Vagina (tissue), 2 donors: ENCODE measurements at regions not wholly inside any gene's neighbourhood (a gene's known extent, or its start where the extent isn't known, plus 50 kb on each side); places are given as distances from the start of the nearest gene placed in this dataset.

Source experiments
- DNase-seq, 2 donors: peaks; one replicate each; pipeline ENCODE4 v3.0.0-alpha.2; 2017; ENCODE audit errors: extremely low spot score in 2 of 2
- H3K27ac ChIP-seq: fragments of 200-600 bp; sonication (generic); one replicate; pipeline ENCODE4 v1.5.1; 2019
- H3K27me3 ChIP-seq: fragments of 200-600 bp; sonication (generic); one replicate; pipeline ENCODE4 v1.5.1; 2019
- H3K36me3 ChIP-seq, 2 donors: fragments of 200-600 bp; sonication (generic); one replicate each; pipeline ENCODE4 v1.5.1; 2017 to 2019
- H3K4me1 ChIP-seq: fragments of 200-600 bp; sonication (generic); one replicate; pipeline ENCODE4 v1.5.1; 2019
- H3K4me3 ChIP-seq, 2 donors: fragments of 200-600 bp; sonication (generic); 1 replicate in 1 of 2; 2 replicates in 1 of 2; pipeline ENCODE4 v1.5.1; 2016 to 2019
- H3K9me3 ChIP-seq: fragments of 200-600 bp; sonication (generic); one replicate; pipeline ENCODE4 v1.5.1; 2019
- POLR2A ChIP-seq, 2 donors: fragments of 450-650 bp; IDR thresholded peaks; one replicate each; pipeline ENCODE4 v1.6.1; 2017; ENCODE audit warnings: antibody characterized with exemption in 2 of 2, mild to moderate bottlenecking in 2 of 2, moderate library complexity in 2 of 2
- POLR2AphosphoS5 ChIP-seq, 2 donors: sonication (generic); formaldehyde crosslinking; IDR thresholded peaks; one replicate each; pipeline ENCODE4 v1.9.0; 2017; ENCODE audit warnings: antibody characterized with exemption in 2 of 2, mild to moderate bottlenecking in 2 of 2, low read depth in 1 of 2; ENCODE audit not compliant: insufficient read depth in 1 of 2
- intact Hi-C: fragments of 100-400 bp; cut with DNase I; formaldehyde crosslinking; loops from one replicate; pipeline ENCODE4 v1.15.1; 2023
- TF ChIP-seq, protein P1 (sequence below), 3 experiments: fragments of 450-650 bp in 2 of 3; fragments of 200-600 bp in 1 of 3; sonication (generic) in 1 of 3; IDR thresholded peaks; one replicate each; pipeline ENCODE4 v1.5.1; 2017 to 2019; ENCODE audit warnings: antibody characterized with exemption in 3 of 3, mild to moderate bottlenecking in 2 of 3, moderate library complexity in 2 of 3

DNA sequence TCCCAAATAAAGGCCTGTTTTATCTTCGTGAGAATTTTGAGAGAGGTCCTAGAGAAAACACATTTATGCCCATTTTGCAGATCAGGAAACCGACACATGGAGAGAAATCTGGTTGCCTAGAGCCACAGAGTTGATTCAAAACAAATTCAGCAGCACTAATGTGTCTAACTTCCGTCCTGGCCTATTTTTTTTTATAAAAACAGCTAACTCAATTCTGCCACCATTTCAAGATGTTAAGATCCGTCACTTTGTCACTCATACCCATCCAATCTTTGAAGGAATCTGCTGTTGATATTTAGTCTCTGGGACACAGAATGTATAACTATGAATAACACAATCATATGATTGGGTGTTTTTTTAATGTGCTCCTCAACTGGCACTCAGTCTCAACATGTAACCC is 611.1 kb upstream of the ARID1B start:
- DNase-seq, result no peak
- peak overlapping the region; percentile 15 for H3K27ac ChIP-seq
- no peaks in the 10 kb centered on the region for H3K36me3 ChIP-seq
- H3K27me3 ChIP-seq, result no peaks in the 10 kb centered on the region
- no peaks in the 10 kb centered on the region for H3K9me3 ChIP-seq
- no peak overlapping the region for H3K4me3 ChIP-seq
- TF ChIP-seq POLR2A (IDR thresholded peaks at IDR 0.05) (no peak), POLR2AphosphoS5 (IDR thresholded peaks at IDR 0.05; ENCODE audit: insufficient read depth in 1 of 2, low read depth in 1 of 2) (no peak)
- TF ChIP-seq, protein P1, sequence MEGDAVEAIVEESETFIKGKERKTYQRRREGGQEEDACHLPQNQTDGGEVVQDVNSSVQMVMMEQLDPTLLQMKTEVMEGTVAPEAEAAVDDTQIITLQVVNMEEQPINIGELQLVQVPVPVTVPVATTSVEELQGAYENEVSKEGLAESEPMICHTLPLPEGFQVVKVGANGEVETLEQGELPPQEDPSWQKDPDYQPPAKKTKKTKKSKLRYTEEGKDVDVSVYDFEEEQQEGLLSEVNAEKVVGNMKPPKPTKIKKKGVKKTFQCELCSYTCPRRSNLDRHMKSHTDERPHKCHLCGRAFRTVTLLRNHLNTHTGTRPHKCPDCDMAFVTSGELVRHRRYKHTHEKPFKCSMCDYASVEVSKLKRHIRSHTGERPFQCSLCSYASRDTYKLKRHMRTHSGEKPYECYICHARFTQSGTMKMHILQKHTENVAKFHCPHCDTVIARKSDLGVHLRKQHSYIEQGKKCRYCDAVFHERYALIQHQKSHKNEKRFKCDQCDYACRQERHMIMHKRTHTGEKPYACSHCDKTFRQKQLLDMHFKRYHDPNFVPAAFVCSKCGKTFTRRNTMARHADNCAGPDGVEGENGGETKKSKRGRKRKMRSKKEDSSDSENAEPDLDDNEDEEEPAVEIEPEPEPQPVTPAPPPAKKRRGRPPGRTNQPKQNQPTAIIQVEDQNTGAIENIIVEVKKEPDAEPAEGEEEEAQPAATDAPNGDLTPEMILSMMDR (IDR thresholded peaks at IDR 0.05), result no peak
- intact Hi-C loops, result no loop called here
- H3K4me1 ChIP-seq, result peaks cover 32% of the 10 kb centered on the region

DNA sequence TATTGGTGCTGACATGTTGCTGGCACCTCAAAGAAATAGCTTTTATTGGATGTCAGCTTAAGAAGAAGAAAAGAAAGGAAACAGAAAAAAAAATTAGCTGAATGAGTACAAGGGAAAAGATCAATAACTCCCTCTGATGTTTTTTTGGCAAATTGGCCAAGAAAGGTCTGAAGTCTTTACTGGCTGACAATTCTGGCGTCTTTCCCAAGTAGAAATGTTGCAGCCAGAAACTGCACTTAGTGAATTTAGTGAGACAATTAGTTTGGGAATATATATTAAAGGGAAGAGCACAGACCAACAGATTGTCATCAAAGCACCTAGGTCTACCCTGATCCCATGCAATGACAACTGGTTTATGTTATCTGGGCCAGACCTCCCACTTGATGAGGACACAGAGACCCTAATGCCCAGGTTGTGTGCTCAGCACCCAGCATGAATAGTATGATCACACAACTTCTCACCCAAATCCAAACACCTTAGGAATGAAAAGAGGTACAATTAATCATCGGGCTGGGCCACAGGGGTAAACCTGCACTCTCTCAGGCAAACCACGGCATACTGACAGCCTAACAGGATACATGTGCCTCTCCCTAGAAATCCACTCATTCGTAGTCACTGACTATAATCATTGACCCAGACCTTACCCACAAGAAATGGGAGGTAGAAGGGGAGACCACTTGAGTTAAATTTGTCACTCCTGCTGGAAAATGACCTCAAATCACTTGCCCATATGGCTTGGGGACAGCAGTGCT is 612.3 kb upstream of the ARID1B start:
- no peak overlapping the region for H3K4me3 ChIP-seq
- no peak for TF ChIP-seq POLR2A (IDR thresholded peaks at IDR 0.05)
- no peak for TF ChIP-seq POLR2AphosphoS5 (IDR thresholded peaks at IDR 0.05; ENCODE audit: insufficient read depth in 1 of 2, low read depth in 1 of 2)
- TF ChIP-seq, protein P1 (IDR thresholded peaks at IDR 0.05), result no peak
- H3K4me1 ChIP-seq, result peaks cover 32% of the 10 kb centered on the region
- H3K9me3 ChIP-seq, result no peaks in the 10 kb centered on the region
- DNase-seq, result no peak
- H3K36me3 ChIP-seq, result no peaks in the 10 kb centered on the region
- H3K27me3 ChIP-seq, result no peaks in the 10 kb centered on the region
- peak overlapping the region; percentile 34 for H3K27ac ChIP-seq
- intact Hi-C loops, result no loop called here

DNA sequence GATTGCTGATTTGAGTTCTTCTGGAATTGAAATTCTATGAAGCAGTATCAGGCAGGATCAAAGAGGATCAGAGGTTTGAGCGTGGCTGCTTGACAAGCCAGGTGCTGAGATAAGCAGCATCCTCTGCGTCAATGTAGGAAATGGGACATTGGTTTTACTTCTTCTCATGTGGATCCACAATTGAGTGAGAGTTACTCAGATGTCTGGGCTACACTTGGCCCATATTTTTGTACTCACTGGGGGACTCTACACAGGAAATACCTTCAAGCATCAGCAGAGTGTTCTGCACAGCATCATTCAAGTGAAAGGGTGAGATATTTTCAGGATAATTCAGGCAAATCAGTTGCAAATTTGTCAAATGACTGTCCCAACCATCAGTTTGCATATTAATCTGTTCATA is 613.9 kb upstream of the ARID1B start:
- Histone ChIP-seq H3K9me3 (no peaks in the 10 kb centered on the region), H3K36me3 (no peaks in the 10 kb centered on the region), H3K27me3 (no peaks in the 10 kb centered on the region), H3K4me1 (peaks cover 32% of the 10 kb centered on the region), H3K27ac (no peak overlapping the region), H3K4me3 (no peak overlapping the region)
- intact Hi-C loops, result no loop called here
- no peak for TF ChIP-seq POLR2AphosphoS5 (IDR thresholded peaks at IDR 0.05; ENCODE audit: insufficient read depth in 1 of 2, low read depth in 1 of 2)
- no peak for TF ChIP-seq POLR2A (IDR thresholded peaks at IDR 0.05)
- TF ChIP-seq, protein P1 (IDR thresholded peaks at IDR 0.05), result no peak
- no peak for DNase-seq

DNA sequence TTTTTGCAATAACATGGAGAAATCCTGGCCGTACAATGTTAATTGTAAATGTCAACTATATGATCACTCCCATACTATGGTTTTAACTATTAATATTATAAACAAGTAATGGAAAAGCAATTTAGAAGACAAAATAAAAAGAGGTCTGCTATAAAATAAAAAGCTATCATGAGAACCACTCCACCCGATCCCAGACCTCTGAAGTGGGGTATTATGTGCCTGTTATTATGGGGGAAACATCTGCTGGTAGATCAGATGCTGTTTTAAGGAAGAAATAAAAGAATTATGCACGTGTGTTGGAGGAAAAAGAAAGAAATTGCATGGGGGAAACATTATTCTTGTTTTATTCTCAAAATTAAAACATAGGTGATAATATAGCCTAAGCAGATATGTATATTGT is 615.7 kb upstream of the ARID1B start:
- H3K4me3 ChIP-seq, result no peak overlapping the region
- no peak for DNase-seq
- TF ChIP-seq POLR2A (IDR thresholded peaks at IDR 0.05) (no peak), POLR2AphosphoS5 (IDR thresholded peaks at IDR 0.05; ENCODE audit: insufficient read depth in 1 of 2, low read depth in 1 of 2) (no peak)
- TF ChIP-seq, protein P1 (IDR thresholded peaks at IDR 0.05), result no peak
- H3K9me3 ChIP-seq, result no peaks in the 10 kb centered on the region
- intact Hi-C loops, result no loop called here
- peaks cover 18% of the 10 kb centered on the region for H3K4me1 ChIP-seq
- no peaks in the 10 kb centered on the region for H3K36me3 ChIP-seq
- no peak overlapping the region for H3K27ac ChIP-seq
- no peaks in the 10 kb centered on the region for H3K27me3 ChIP-seq

DNA sequence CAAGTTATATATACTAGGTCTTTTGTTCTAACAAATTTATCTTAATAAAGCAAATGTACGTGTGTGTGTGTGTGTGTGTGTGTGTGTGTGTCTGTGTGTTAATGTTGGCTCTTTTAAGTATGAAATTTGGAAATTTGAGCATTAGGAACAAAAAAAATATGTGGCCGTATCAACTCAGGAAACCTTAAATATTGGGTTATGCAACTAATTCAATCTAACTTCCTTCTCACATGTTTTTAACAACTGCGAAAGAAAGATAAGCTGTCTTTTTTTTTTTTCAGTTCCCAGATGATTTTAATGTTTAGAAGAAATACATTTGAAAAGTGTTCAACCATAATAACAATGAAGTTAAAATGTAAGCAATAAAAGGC is 616.4 kb upstream of the ARID1B start:
- peaks cover 13% of the 10 kb centered on the region for H3K4me1 ChIP-seq
- H3K27ac ChIP-seq, result no peak overlapping the region
- no peaks in the 10 kb centered on the region for H3K36me3 ChIP-seq
- H3K27me3 ChIP-seq, result no peaks in the 10 kb centered on the region
- intact Hi-C loops, result no loop called here
- H3K4me3 ChIP-seq, result no peak overlapping the region
- TF ChIP-seq POLR2AphosphoS5 (IDR thresholded peaks at IDR 0.05; ENCODE audit: insufficient read depth in 1 of 2, low read depth in 1 of 2) (no peak), POLR2A (IDR thresholded peaks at IDR 0.05) (no peak)
- TF ChIP-seq, protein P1 (IDR thresholded peaks at IDR 0.05), result no peak
- no peak for DNase-seq
- no peaks in the 10 kb centered on the region for H3K9me3 ChIP-seq
